A172 (cell line): ENCODE measurements at regions not wholly inside any gene's neighbourhood (a gene's known extent, or its start where the extent isn't known, plus 50 kb on each side); places are given as distances from the start of the nearest gene placed in this dataset.

ENCODE experiments used
- DNase-seq: peaks from one replicate; pipeline ENCODE4 v3.0.0-alpha.2; 2015; ENCODE audit warnings: low spot score

GRCh38 chr5:53219174-53219573 lies 109.6 kb upstream of the MOCS2 start:
- DNase-seq: no peak

GRCh38 chr5:53219610-53220009 lies 110.1 kb upstream of the MOCS2 start:
- DNase-seq: no peak

GRCh38 chr5:53233645-53234405 lies 124.3 kb upstream of the MOCS2 start:
- no peak for DNase-seq

- no peak for DNase-seq
Measured at GRCh38 chr5:53236683-53237082, 127.1 kb upstream of the MOCS2 start.

- no peak for DNase-seq
Measured at GRCh38 chr5:53237876-53238275, 128.3 kb upstream of the MOCS2 start.

- DNase-seq: no peak
Measured at GRCh38 chr5:53239301-53239990, 129.9 kb upstream of the MOCS2 start.

- no peak for DNase-seq
Measured at GRCh38 chr5:53240661-53241060, 131.1 kb upstream of the MOCS2 start.

- no peak for DNase-seq
Measured at GRCh38 chr5:53241572-53241971, 132.0 kb upstream of the MOCS2 start.

GRCh38 chr5:53243403-53243802 lies 133.8 kb upstream of the MOCS2 start:
- no peak for DNase-seq

DNA sequence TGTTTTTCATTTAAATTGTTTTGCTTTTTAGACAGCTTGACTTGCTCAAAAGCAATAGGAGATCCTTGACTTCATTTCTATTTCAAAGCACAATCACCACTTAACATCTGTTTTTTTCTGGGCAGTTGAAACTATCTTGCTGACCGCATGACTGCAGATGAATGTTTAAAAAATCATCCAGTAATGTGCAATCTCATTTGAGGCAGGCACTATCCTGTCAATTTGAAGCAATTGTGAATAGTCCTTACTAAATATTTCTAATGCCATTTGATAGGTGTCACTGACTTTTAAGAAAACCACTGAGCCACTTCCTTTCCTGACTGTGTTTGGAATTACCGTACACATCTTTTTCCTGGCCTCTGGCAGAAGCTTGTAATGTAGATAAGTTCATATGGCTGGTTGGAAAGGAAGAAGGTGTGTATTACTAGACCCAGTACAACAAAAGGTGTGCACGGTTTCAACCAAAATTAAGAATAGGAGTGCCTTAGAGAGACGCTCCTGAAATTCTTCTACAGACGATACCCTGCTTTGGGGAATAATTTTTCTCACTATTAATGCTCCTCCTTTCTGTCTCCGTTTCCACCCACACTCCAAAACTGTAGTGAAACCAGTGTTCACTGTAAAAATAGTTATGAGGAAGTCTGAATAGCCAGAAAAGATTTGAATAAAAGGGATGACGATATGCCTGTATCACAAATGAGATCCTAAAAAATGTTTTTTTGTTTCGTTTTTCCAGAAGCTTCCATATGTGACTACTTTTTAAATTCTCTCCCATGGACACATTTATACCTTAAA lies 136.7 kb upstream of the MOCS2 start:
- DNase-seq: peak; percentile 85

- DNase-seq: peak; percentile 87
Measured at GRCh38 chr5:53249529-53250200, 140.1 kb upstream of the MOCS2 start.

- DNase-seq: no peak
Measured at GRCh38 chr5:53250201-53250550, 140.6 kb upstream of the MOCS2 start.

- DNase-seq: peak; percentile 95
Measured at GRCh38 chr5:53253421-53253871, 143.9 kb upstream of the MOCS2 start.

DNA sequence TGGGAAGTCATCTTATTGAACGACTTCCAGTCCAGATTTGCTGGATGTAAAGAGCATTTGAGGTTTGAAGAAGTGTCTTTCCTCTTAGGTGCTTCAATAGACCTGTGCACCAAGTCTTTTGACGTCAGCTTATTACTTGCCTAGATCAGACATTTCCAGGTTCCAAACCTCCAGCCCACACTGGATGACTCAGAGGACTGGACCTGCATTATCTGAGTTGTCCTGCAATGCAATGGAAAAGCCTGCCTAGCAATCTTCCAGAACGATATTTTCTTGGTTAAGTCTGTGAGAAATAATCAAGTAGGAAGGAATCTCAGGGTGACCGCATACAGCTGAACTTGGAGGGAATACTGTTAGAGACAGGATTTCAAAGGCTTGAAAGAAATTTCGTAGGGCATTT lies 147.2 kb upstream of the MOCS2 start:
- DNase-seq: peak; percentile 69

DNA sequence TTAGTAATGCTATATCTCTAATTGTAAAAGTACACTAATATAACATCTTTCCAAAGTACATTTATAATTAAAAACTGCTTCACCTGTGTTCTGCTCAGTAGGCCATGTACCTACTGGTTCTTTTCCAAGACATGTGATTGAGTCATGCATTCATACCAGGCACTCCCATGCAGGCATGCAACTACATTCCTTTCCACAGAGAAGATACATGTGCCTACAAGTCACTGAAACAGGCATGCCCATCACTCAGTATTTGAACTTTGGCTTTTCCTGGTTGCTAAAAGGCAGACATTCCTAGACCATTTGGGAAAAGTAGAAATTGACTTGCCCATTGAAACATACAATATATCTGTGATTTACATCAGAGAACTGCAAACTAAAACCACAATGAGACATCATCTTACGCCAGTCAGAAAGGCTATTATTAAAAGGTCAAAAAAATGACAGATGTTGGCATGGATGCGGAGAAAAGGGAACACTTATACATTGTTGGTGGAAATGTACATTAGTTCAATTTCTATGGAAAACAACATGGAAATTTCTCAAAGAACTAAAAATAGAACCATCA lies 148.3 kb upstream of the MOCS2 start:
- no peak for DNase-seq

GRCh38 chr5:53259176-53259575 lies 149.6 kb upstream of the MOCS2 start:
- no peak for DNase-seq

- no peak for DNase-seq
Measured at GRCh38 chr5:53260446-53260845, 150.9 kb upstream of the MOCS2 start.

DNA sequence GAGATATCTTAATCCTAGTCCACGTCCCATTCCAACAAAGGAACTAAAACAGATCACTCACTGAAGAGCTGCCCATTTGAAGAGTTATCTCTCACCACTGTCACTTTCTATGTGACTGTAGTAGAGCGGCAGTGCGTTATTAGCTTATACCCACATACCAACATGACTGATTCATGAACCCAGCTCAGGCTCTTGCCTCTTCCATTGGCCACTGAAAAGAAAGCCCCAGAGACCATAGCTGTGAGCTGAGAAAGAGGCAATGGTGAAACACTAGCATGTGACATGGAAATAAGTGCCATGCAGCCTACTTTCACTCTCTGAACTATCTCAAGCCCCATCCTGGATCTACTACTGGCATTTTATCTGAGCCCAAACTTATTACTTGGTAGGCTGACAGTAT lies 151.7 kb upstream of the MOCS2 start:
- DNase-seq: no peak

GRCh38 chr5:53262348-53262970 lies 152.9 kb upstream of the MOCS2 start:
- peak; percentile 44 for DNase-seq

DNA sequence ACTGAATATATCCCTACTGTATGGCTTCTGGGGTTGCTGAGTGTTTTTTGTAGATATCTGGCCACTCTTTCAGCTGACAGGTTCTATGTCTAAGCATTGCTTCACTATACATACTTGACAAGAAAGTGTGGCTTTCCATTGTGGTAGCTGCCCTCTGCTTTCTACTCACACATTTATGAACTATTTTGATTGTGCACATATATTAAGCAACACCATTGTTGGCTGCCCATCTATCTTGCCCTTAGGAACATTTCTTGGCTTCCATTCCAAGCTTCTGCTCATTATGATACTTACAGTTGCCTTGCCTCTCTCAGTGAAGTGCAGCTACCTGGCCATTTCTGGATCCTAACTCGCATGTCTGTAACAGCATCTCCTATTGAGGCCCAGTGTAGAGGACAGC lies 153.6 kb upstream of the MOCS2 start:
- no peak for DNase-seq

GRCh38 chr5:53265043-53265442 lies 155.5 kb upstream of the MOCS2 start:
- no peak for DNase-seq
